ENCODE measurements at regions not wholly inside any gene's neighbourhood (a gene's known extent, or its start where the extent isn't known, plus 50 kb on each side); places are given as distances from the start of the nearest gene placed in this dataset.
"Not testable (repeated sequence)": the region's sequence is repeated elsewhere in the genome, so short reads cannot be mapped to it uniquely, and the experiment has no call there.

GRCh38 chr9:82757924-82758323 is 305.0 kb downstream of the RASEF start:
- DNase-seq (ENCODE audit: low spot score) = no peak
- ATAC-seq = no peak

GRCh38 chr9:82761027-82761426 is 301.9 kb downstream of the RASEF start:
- no peak for DNase-seq (ENCODE audit: low spot score)
- no peak for ATAC-seq

GRCh38 chr9:82761956-82762355 is 301.0 kb downstream of the RASEF start:
- ATAC-seq (no peak), DNase-seq (ENCODE audit: low spot score) (no peak)

- no peak for DNase-seq (ENCODE audit: low spot score)
- ATAC-seq = no peak
Measured at GRCh38 chr9:82763656-82764055, 299.3 kb downstream of the RASEF start.

- no peak for DNase-seq (ENCODE audit: low spot score)
- ATAC-seq = no peak
Measured at GRCh38 chr9:82764061-82764668, 298.8 kb downstream of the RASEF start.

GRCh38 chr9:82774707-82775231 is 288.2 kb downstream of the RASEF start:
- not testable (repeated sequence) for ATAC-seq; DNase-seq (ENCODE audit: low spot score)

- ATAC-seq = no peak
Measured at GRCh38 chr9:82776508-82776907, 286.4 kb downstream of the RASEF start.

GRCh38 chr9:82777366-82777765 is 285.6 kb downstream of the RASEF start:
- ATAC-seq = no peak
- DNase-seq (ENCODE audit: low spot score) = no peak

More at GRCh38 chr9:82776508-82776907, 286.4 kb downstream of the RASEF start:
- DNase-seq (ENCODE audit: low spot score) = no peak

- DNase-seq (ENCODE audit: low spot score); ATAC-seq: not testable (repeated sequence)
Measured at GRCh38 chr9:82778923-82779322, 284.0 kb downstream of the RASEF start.

GRCh38 chr9:82780017-82780416 is 282.9 kb downstream of the RASEF start:
- no peak for ATAC-seq
- no peak for DNase-seq (ENCODE audit: low spot score)

GRCh38 chr9:82781921-82782392 is 281.0 kb downstream of the RASEF start:
- DNase-seq (ENCODE audit: low spot score) (no peak), ATAC-seq (no peak)

- ATAC-seq = peak; percentile 37
- DNase-seq (ENCODE audit: low spot score) = no peak
Measured at GRCh38 chr9:82783045-82783444, 279.9 kb downstream of the RASEF start.

GRCh38 chr9:82784589-82784988 is 278.4 kb downstream of the RASEF start:
- ATAC-seq (no peak), DNase-seq (ENCODE audit: low spot score) (no peak)

GRCh38 chr9:82789155-82789824 is 273.7 kb downstream of the RASEF start:
- ATAC-seq (no peak), DNase-seq (ENCODE audit: low spot score) (no peak)

- DNase-seq (ENCODE audit: low spot score) (no peak), ATAC-seq (no peak)
Measured at GRCh38 chr9:82790875-82791274, 272.1 kb downstream of the RASEF start.

GRCh38 chr9:82791692-82792091 is 271.2 kb downstream of the RASEF start:
- DNase-seq (ENCODE audit: low spot score) = no peak
- ATAC-seq = no peak

- DNase-seq (ENCODE audit: low spot score) = no peak
- no peak for ATAC-seq
Measured at GRCh38 chr9:82797534-82797933, 265.4 kb downstream of the RASEF start.

GRCh38 chr9:82799286-82799685 is 263.7 kb downstream of the RASEF start:
- DNase-seq (ENCODE audit: low spot score) (no peak), ATAC-seq (no peak)

- ATAC-seq (no peak), DNase-seq (ENCODE audit: low spot score) (no peak)
Measured at GRCh38 chr9:82805027-82805426, 257.9 kb downstream of the RASEF start.

- ATAC-seq (no peak), DNase-seq (ENCODE audit: low spot score) (no peak)
Measured at GRCh38 chr9:82808478-82808877, 254.5 kb downstream of the RASEF start.

GRCh38 chr9:82810915-82811314 is 252.0 kb downstream of the RASEF start:
- no peak for ATAC-seq

GRCh38 chr9:82819260-82819659 is 243.7 kb downstream of the RASEF start:
- DNase-seq (ENCODE audit: low spot score) (no peak), ATAC-seq (no peak)

More at GRCh38 chr9:82810915-82811314, 252.0 kb downstream of the RASEF start:
- DNase-seq (ENCODE audit: low spot score) = no peak
